HL-60 (cell line): ENCODE measurements at regions not wholly inside any gene's neighbourhood (a gene's known extent, or its start where the extent isn't known, plus 50 kb on each side); places are given as distances from the start of the nearest gene placed in this dataset.

Experiments
- DNase-seq, 2 experiments: peaks; one replicate each; pipeline ENCODE4 v3.0.0-alpha.2; 2010 to 2020; ENCODE audit warnings: low read depth in 1 of 2, low spot score in 1 of 2
- H3K27ac ChIP-seq: fragments of 250-450 bp; sonication (Bioruptor Pico); replicated peaks from 2 replicates; pipeline ENCODE4 v1.5.1; 2020; ENCODE audit warnings: mild to moderate bottlenecking, moderate library complexity
- H3K27me3 ChIP-seq: fragments of 250-450 bp; sonication (Bioruptor Pico); 2 replicates; pipeline ENCODE4 v1.5.1; 2021; ENCODE audit warnings: mild to moderate bottlenecking, moderate library complexity; ENCODE audit not compliant: insufficient read depth, poor library complexity, severe bottlenecking
- H3K4me3 ChIP-seq: replicated peaks from 2 replicates; pipeline ENCODE4 v1.5.1; 2011; ENCODE audit warnings: mild to moderate bottlenecking, control low read depth, low read length; ENCODE audit not compliant: insufficient read depth
- CTCF ChIP-seq: IDR thresholded peaks from one replicate; pipeline ENCODE4 v1.5.1; 2011; ENCODE audit warnings: low read length, control low read depth, inconsistent platforms; ENCODE audit not compliant: insufficient read depth
- GABPA ChIP-seq: IDR thresholded peaks from 2 replicates; pipeline ENCODE4 v1.6.1; 2012; ENCODE audit warnings: low read depth
- POLR2AphosphoS5 ChIP-seq: IDR thresholded peaks from 2 replicates; pipeline ENCODE4 v1.6.1; 2012; ENCODE audit warnings: low read depth
- REST ChIP-seq: IDR thresholded peaks from 2 replicates; pipeline ENCODE4 v1.6.1; 2012; ENCODE audit warnings: low read depth; ENCODE audit not compliant: insufficient replicate concordance
- SPI1 ChIP-seq: IDR thresholded peaks from 2 replicates; pipeline ENCODE4 v1.6.1; 2012; ENCODE audit warnings: low read depth, mild to moderate bottlenecking, borderline replicate concordance

- no peaks in the 10 kb centered on the region for H3K27me3 ChIP-seq
- TF ChIP-seq POLR2AphosphoS5: no peak
- no peak for TF ChIP-seq CTCF
- no peak for TF ChIP-seq GABPA
- TF ChIP-seq SPI1: no peak
- no peak for TF ChIP-seq REST
- no peak overlapping the region for H3K4me3 ChIP-seq
- DNase-seq: no peak
- no peak overlapping the region for H3K27ac ChIP-seq
These were observed 118.1 kb downstream of the MPP7 start for GRCh38 chr10:28184810-28185209.

GRCh38 chr10:28181478-28182096, 121.3 kb downstream of the MPP7 start:
- TF ChIP-seq GABPA (no peak), CTCF (no peak), REST (no peak), SPI1 (no peak), POLR2AphosphoS5 (no peak)
- H3K27ac ChIP-seq: no peak overlapping the region
- H3K4me3 ChIP-seq: no peak overlapping the region
- H3K27me3 ChIP-seq: no peaks in the 10 kb centered on the region
- DNase-seq: no peak

- Histone ChIP-seq H3K4me3 (no peak overlapping the region), H3K27ac (no peak overlapping the region), H3K27me3 (no peaks in the 10 kb centered on the region)
- TF ChIP-seq SPI1 (no peak), POLR2AphosphoS5 (no peak), REST (no peak), GABPA (no peak), CTCF (no peak)
- no peak for DNase-seq
These were observed 122.2 kb downstream of the MPP7 start for GRCh38 chr10:28180654-28181053.
